ENCODE measurements at regions not wholly inside any gene's neighbourhood (a gene's known extent, or its start where the extent isn't known, plus 50 kb on each side); places are given as distances from the start of the nearest gene placed in this dataset.

GRCh38 chr2:6664332-6665061 is 201.2 kb downstream of the CMPK2 start:
- no peak for TF ChIP-seq CTCF (IDR thresholded peaks at IDR 0.05)

GRCh38 chr2:6665093-6666045 is 200.3 kb downstream of the CMPK2 start:
- no peak for TF ChIP-seq CTCF (IDR thresholded peaks at IDR 0.05)

- TF ChIP-seq CTCF (IDR thresholded peaks at IDR 0.05) = no peak
These were observed 198.4 kb downstream of the CMPK2 start for GRCh38 chr2:6667326-6667725.

GRCh38 chr2:6671913-6672312 is 193.8 kb downstream of the CMPK2 start:
- no peak for TF ChIP-seq CTCF (IDR thresholded peaks at IDR 0.05)

- TF ChIP-seq CTCF (IDR thresholded peaks at IDR 0.05) = no peak
These were observed 191.3 kb downstream of the CMPK2 start for GRCh38 chr2:6674381-6674780.

GRCh38 chr2:6675791-6676190 is 189.9 kb downstream of the CMPK2 start:
- no peak for TF ChIP-seq CTCF (IDR thresholded peaks at IDR 0.05)

- no peak for TF ChIP-seq CTCF (IDR thresholded peaks at IDR 0.05)
These were observed 189.5 kb downstream of the CMPK2 start for GRCh38 chr2:6676241-6676640.

Measured in LNCAP (cell line).